AG10803 (cell line): ENCODE measurements at regions not wholly inside any gene's neighbourhood (a gene's known extent, or its start where the extent isn't known, plus 50 kb on each side); places are given as distances from the start of the nearest gene placed in this dataset.

Experiments used
- DNase-seq: peaks from one replicate; pipeline ENCODE4 v3.0.0; 2010; ENCODE audit warnings: low read depth
- H3K4me3 ChIP-seq: 2 replicates; pipeline ENCODE4 v1.5.1; 2011; ENCODE audit warnings: mild to moderate bottlenecking, low read length, control low read depth
- CTCF ChIP-seq: conservative IDR thresholded peaks from 2 replicates; pipeline ENCODE4 v1.5.1; 2011; ENCODE audit warnings: mild to moderate bottlenecking, low read length, control low read depth, inconsistent platforms

GRCh38 chr10:58932126-58932525 lies 244.3 kb upstream of the PHYHIPL start:
- TF ChIP-seq CTCF, result no peak
- H3K4me3 ChIP-seq, result no peak overlapping the region
- DNase-seq, result peak; percentile 85

- no peak overlapping the region for H3K4me3 ChIP-seq
- peak; percentile 34 for DNase-seq
- no peak for TF ChIP-seq CTCF
Measured at GRCh38 chr10:58932577-58933314, 243.7 kb upstream of the PHYHIPL start.

- no peak for DNase-seq
- H3K4me3 ChIP-seq, result no peak overlapping the region
- no peak for TF ChIP-seq CTCF
Measured at GRCh38 chr10:58936364-58936763, 240.1 kb upstream of the PHYHIPL start.

GRCh38 chr10:58937423-58937822 lies 239.0 kb upstream of the PHYHIPL start:
- no peak overlapping the region for H3K4me3 ChIP-seq
- no peak for DNase-seq
- TF ChIP-seq CTCF, result no peak

GRCh38 chr10:58942724-58943123 lies 233.7 kb upstream of the PHYHIPL start:
- no peak for DNase-seq
- TF ChIP-seq CTCF, result no peak
- no peak overlapping the region for H3K4me3 ChIP-seq

GRCh38 chr10:58943256-58943890 lies 233.1 kb upstream of the PHYHIPL start:
- H3K4me3 ChIP-seq, result no peak overlapping the region
- TF ChIP-seq CTCF, result no peak
- DNase-seq, result peak; percentile 82

GRCh38 chr10:58943960-58944359 lies 232.5 kb upstream of the PHYHIPL start:
- no peak overlapping the region for H3K4me3 ChIP-seq
- TF ChIP-seq CTCF, result no peak
- DNase-seq, result no peak
